Peyer's patch (tissue), 4 donors: ENCODE measurements at regions not wholly inside any gene's neighbourhood (a gene's known extent, or its start where the extent isn't known, plus 50 kb on each side); places are given as distances from the start of the nearest gene placed in this dataset.

Experiments used
- POLR2A ChIP-seq, 2 donors: fragments of 450-650 bp; IDR thresholded peaks; one replicate each; pipeline ENCODE4 v1.5.1; 2017; ENCODE audit warnings: antibody characterized with exemption in 2 of 2, mild to moderate bottlenecking in 2 of 2, moderate library complexity in 2 of 2
- TF ChIP-seq, protein P1 (sequence below), 6 experiments: fragments of 450-650 bp in 4 of 6; fragments of 200-600 bp in 2 of 6; sonication (generic) in 1 of 6; IDR thresholded peaks; one replicate each; pipeline ENCODE4 v1.5.1; 2017 to 2019; ENCODE audit warnings: antibody characterized with exemption in 6 of 6, mild to moderate bottlenecking in 3 of 6, moderate library complexity in 1 of 6

DNA sequence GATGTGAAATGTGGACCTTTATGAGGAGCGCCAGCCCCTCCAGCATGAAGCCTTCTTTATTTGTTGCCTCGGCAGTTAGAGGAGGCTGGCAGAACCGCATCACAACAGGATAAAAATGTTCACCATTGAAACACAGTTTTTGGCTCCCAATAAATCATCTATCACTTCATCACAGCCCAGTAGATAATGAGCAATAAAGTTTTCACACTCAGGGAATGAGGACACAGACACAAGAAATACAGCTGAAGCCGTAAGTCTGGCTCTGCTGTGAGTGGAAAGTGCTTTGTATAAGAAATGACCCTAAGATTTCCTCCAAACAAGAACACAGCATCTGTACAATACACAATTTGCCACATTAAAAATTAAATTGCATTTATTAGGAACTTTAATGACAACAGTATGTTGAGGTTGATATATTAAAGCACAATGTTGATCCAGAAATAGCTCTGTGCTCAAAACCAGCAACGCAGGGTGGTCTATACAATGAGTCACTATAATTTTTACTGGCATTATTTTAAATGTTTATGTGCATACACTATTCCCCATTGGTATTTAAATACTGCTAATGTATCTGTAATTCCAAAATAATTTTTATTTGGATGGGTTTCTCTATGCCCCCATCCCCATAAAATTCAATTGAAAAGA, 301.8 kb upstream of the MGMT start:
- TF ChIP-seq, protein P1, sequence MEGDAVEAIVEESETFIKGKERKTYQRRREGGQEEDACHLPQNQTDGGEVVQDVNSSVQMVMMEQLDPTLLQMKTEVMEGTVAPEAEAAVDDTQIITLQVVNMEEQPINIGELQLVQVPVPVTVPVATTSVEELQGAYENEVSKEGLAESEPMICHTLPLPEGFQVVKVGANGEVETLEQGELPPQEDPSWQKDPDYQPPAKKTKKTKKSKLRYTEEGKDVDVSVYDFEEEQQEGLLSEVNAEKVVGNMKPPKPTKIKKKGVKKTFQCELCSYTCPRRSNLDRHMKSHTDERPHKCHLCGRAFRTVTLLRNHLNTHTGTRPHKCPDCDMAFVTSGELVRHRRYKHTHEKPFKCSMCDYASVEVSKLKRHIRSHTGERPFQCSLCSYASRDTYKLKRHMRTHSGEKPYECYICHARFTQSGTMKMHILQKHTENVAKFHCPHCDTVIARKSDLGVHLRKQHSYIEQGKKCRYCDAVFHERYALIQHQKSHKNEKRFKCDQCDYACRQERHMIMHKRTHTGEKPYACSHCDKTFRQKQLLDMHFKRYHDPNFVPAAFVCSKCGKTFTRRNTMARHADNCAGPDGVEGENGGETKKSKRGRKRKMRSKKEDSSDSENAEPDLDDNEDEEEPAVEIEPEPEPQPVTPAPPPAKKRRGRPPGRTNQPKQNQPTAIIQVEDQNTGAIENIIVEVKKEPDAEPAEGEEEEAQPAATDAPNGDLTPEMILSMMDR (IDR thresholded peaks at IDR 0.05): no peak
- no peak for TF ChIP-seq POLR2A (IDR thresholded peaks at IDR 0.05)
